ENCODE measurements at regions not wholly inside any gene's neighbourhood (a gene's known extent, or its start where the extent isn't known, plus 50 kb on each side); places are given as distances from the start of the nearest gene placed in this dataset.

- Histone ChIP-seq H2AK5ac (ENCODE audit: low read depth, low read length) (no peak overlapping the region), H3K4ac (ENCODE audit: low read depth, low read length) (no peak overlapping the region), H3K4me1 (ENCODE audit: control insufficient read depth, insufficient read depth, low read length) (no peaks in the 10 kb centered on the region), H3K79me1 (ENCODE audit: low read depth in 1 of 2, low read length in 2 of 2) (no peaks in the 10 kb centered on the region), H3K9me1 (ENCODE audit: insufficient read depth, low read length) (no peaks in the 10 kb centered on the region), H2AK9ac (replicated peaks; ENCODE audit: low read depth, low read length, poor library complexity) (no peak overlapping the region), H3K4me3 (ENCODE audit: insufficient read depth, low read depth, low read length) (no peak overlapping the region), H3K14ac (replicated peaks; ENCODE audit: low read depth, low read length) (no peak overlapping the region), H2AFZ (replicated peaks; ENCODE audit: low read length, poor library complexity) (no peak overlapping the region), H4K8ac (ENCODE audit: low read depth in 2 of 2, low read length in 2 of 2) (no peak overlapping the region), H2BK20ac (ENCODE audit: low read depth, low read length) (no peak overlapping the region), H3K56ac (ENCODE audit: extremely low read depth, insufficient read depth, low read length) (no peak overlapping the region), H3K9me3 (ENCODE audit: control insufficient read depth, insufficient read depth, low read length) (peaks cover 16% of the 10 kb centered on the region), H2BK15ac (ENCODE audit: low read depth, low read length) (no peak overlapping the region), H3K18ac (ENCODE audit: low read depth, low read length) (no peak overlapping the region), H4K91ac (ENCODE audit: insufficient read depth, low read depth, low read length) (no peak overlapping the region), H4K20me1 (ENCODE audit: insufficient read depth, low read length) (no peaks in the 10 kb centered on the region), H3K4me2 (ENCODE audit: low read depth, low read length) (no peak overlapping the region), H4K5ac (ENCODE audit: low read depth, low read length) (no peak overlapping the region), H2BK120ac (ENCODE audit: low read depth, low read length) (no peak overlapping the region), H3K27ac (ENCODE audit: insufficient read depth, low read length) (no peak overlapping the region), H2BK5ac (ENCODE audit: low read depth, low read length, poor library complexity, severe bottlenecking) (no peak overlapping the region), H3K9ac (ENCODE audit: low read depth, low read length) (no peak overlapping the region), H3K36me3 (ENCODE audit: control insufficient read depth, insufficient read depth, low read length) (no peaks in the 10 kb centered on the region), H3K27me3 (ENCODE audit: control insufficient read depth, insufficient read depth, low read length) (no peaks in the 10 kb centered on the region), H3K23ac (ENCODE audit: low read depth, low read length) (no peak overlapping the region)
- CTCF ChIA-PET: no interaction called here
- no peak for TF ChIP-seq POLR2A (IDR thresholded peaks at IDR 0.05; ENCODE audit: low read depth, low read length)
- no peak for TF ChIP-seq FOS (IDR thresholded peaks at IDR 0.05; ENCODE audit: low read depth, low read length)
- TF ChIP-seq, protein P1, sequence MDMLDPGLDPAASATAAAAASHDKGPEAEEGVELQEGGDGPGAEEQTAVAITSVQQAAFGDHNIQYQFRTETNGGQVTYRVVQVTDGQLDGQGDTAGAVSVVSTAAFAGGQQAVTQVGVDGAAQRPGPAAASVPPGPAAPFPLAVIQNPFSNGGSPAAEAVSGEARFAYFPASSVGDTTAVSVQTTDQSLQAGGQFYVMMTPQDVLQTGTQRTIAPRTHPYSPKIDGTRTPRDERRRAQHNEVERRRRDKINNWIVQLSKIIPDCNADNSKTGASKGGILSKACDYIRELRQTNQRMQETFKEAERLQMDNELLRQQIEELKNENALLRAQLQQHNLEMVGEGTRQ (IDR thresholded peaks at IDR 0.05; ENCODE audit: low read depth, low read length): no peak
- no peak for TF ChIP-seq RFX5 (IDR thresholded peaks at IDR 0.05; ENCODE audit: low read depth, low read length)
- no peak for TF ChIP-seq CTCF (conservative IDR thresholded peaks at IDR 0.05; ENCODE audit: low read depth, low read length)
- no peak for TF ChIP-seq CEBPB (IDR thresholded peaks at IDR 0.05; ENCODE audit: low read depth, low read length)
- BruUV-seq (replicated peaks): no TSS peak
- ATAC-seq (ENCODE audit: low read depth) (no peak), DNase-seq (no peak)
- dilution Hi-C loops (cut with HindIII; ENCODE audit: low sequenced_read_pairs, unreplicated experiment): no loop called here
- intact Hi-C loops (cut with micrococcal nuclease): no loop called here
- in situ Hi-C loops (cut with MboI; ENCODE audit: low sequenced_read_pairs): no loop called here
- POLR2A ChIA-PET (ENCODE audit: unreplicated experiment): no interaction called here
- WGBS, 2 experiments (ENCODE audit: extremely low coverage in 2 of 2, insufficient read length in 1 of 2): no CpG with 5 or more reads among the region's 9 CpGs
Observed at GRCh38 chr15:93495799-93496637, 407.0 kb upstream of the RGMA start.
